Ascending aorta (tissue), 2 donors: ENCODE measurements at regions not wholly inside any gene's neighbourhood (a gene's known extent, or its start where the extent isn't known, plus 50 kb on each side); places are given as distances from the start of the nearest gene placed in this dataset.
A peak's percentile ranks its signal among the peaks of the same experiment; 100 is the strongest.

Experiments used
- DNase-seq, 2 donors: peaks; one replicate each; pipeline ENCODE4 v3.0.0-alpha.2; 2019; ENCODE audit warnings: low spot score in 2 of 2
- H3K27ac ChIP-seq, 2 donors: fragments of 200-600 bp; sonication (generic); one replicate each; pipeline ENCODE4 v1.5.1; 2016 to 2017; ENCODE audit warnings: mild to moderate bottlenecking in 1 of 2
- H3K27me3 ChIP-seq: fragments of 200-600 bp; sonication (generic); one replicate; pipeline ENCODE4 v1.5.1; 2017
- H3K36me3 ChIP-seq, 2 donors: fragments of 200-600 bp; sonication (generic); one replicate each; pipeline ENCODE4 v1.5.1; 2016
- H3K4me1 ChIP-seq, 2 donors: fragments of 200-600 bp; sonication (generic); one replicate each; pipeline ENCODE4 v1.5.1; 2016 to 2017; ENCODE audit warnings: mild to moderate bottlenecking in 1 of 2
- H3K4me3 ChIP-seq, 2 donors: fragments of 200-600 bp; sonication (generic); one replicate each; pipeline ENCODE4 v1.5.1; 2016 to 2017; ENCODE audit warnings: mild to moderate bottlenecking in 1 of 2
- H3K9me3 ChIP-seq, 2 donors: fragments of 200-600 bp; sonication (generic); one replicate each; pipeline ENCODE4 v1.5.1; 2016
- CTCF ChIP-seq, 3 experiments: fragments of 200-600 bp in 2 of 3; fragments of 450-650 bp in 1 of 3; sonication (generic) in 2 of 3; IDR thresholded peaks; one replicate each; pipeline ENCODE4 v1.5.1; 2016 to 2019; ENCODE audit warnings: antibody characterized with exemption in 3 of 3, mild to moderate bottlenecking in 1 of 3, moderate library complexity in 1 of 3
- intact Hi-C: fragments of 100-400 bp; cut with DNase I; formaldehyde crosslinking; loops from one replicate; pipeline ENCODE4 v1.15.1; 2023

GRCh38 chr16:66171578-66171977, 194.9 kb upstream of the CDH5 start:
- Histone ChIP-seq H3K4me3 (no peak overlapping the region), H3K4me1 (no peaks in the 10 kb centered on the region), H3K9me3 (no peaks in the 10 kb centered on the region), H3K36me3 (no peaks in the 10 kb centered on the region), H3K27me3 (no peaks in the 10 kb centered on the region), H3K27ac (no peak overlapping the region)
- DNase-seq, result no peak
- intact Hi-C loops, result no loop called here
- TF ChIP-seq CTCF (IDR thresholded peaks at IDR 0.05), result no peak

DNA sequence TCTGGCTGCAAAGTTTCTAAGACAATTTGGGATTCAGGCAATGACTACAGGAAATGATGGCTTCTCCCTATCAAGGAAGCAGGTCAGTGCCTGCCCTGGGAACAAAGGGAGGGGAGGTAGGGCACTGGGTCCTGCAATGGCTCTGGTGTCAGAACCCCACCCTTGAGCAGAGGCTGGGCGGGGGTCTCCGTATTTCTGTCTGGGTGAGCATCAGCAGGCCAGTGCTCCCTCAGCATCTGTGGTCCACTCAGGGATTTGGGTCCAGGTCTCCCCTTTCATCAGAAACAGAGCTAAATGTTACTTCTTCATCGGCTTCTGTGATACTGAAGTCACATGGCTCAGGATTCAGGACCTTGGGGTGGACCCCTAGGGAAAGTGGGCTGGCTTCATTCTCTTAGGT, 195.5 kb upstream of the CDH5 start:
- intact Hi-C loops, result no loop called here
- Histone ChIP-seq H3K4me3 (no peak overlapping the region), H3K27me3 (no peaks in the 10 kb centered on the region), H3K9me3 (no peaks in the 10 kb centered on the region), H3K27ac (no peak overlapping the region), H3K36me3 (no peaks in the 10 kb centered on the region), H3K4me1 (no peaks in the 10 kb centered on the region)
- no peak for TF ChIP-seq CTCF (IDR thresholded peaks at IDR 0.05)
- DNase-seq, result no peak

- no peak for TF ChIP-seq CTCF (IDR thresholded peaks at IDR 0.05)
- no peak for DNase-seq
- H3K9me3 ChIP-seq, result no peaks in the 10 kb centered on the region
- H3K36me3 ChIP-seq, result no peaks in the 10 kb centered on the region
- intact Hi-C loops, result no loop called here
- H3K27me3 ChIP-seq, result no peaks in the 10 kb centered on the region
- H3K27ac ChIP-seq, result no peak overlapping the region
- no peak overlapping the region for H3K4me3 ChIP-seq
- H3K4me1 ChIP-seq, result no peaks in the 10 kb centered on the region
Measured at GRCh38 chr16:66169817-66170216, 196.7 kb upstream of the CDH5 start.

- no peaks in the 10 kb centered on the region for H3K36me3 ChIP-seq
- TF ChIP-seq CTCF (IDR thresholded peaks at IDR 0.05), result no peak
- H3K27ac ChIP-seq, result no peak overlapping the region
- H3K9me3 ChIP-seq, result no peaks in the 10 kb centered on the region
- H3K4me1 ChIP-seq, result no peaks in the 10 kb centered on the region
- intact Hi-C loops, result no loop called here
- no peak for DNase-seq
- no peak overlapping the region for H3K4me3 ChIP-seq
- H3K27me3 ChIP-seq, result no peaks in the 10 kb centered on the region
Measured at GRCh38 chr16:66168777-66169176, 197.7 kb upstream of the CDH5 start.

GRCh38 chr16:66167564-66168291, 198.8 kb upstream of the CDH5 start:
- intact Hi-C loops, result no loop called here

More at GRCh38 chr16:66167564-66168291, 198.8 kb upstream of the CDH5 start:
- no peak overlapping the region for H3K27ac ChIP-seq
- no peaks in the 10 kb centered on the region for H3K9me3 ChIP-seq
- no peaks in the 10 kb centered on the region for H3K4me1 ChIP-seq
- TF ChIP-seq CTCF (IDR thresholded peaks at IDR 0.05), result peak in 1 of 3 experiments; percentile 30
- no peak overlapping the region for H3K4me3 ChIP-seq
- no peaks in the 10 kb centered on the region for H3K27me3 ChIP-seq
- no peaks in the 10 kb centered on the region for H3K36me3 ChIP-seq
- no peak for DNase-seq
